ENCODE measurements at regions not wholly inside any gene's neighbourhood (a gene's known extent, or its start where the extent isn't known, plus 50 kb on each side); places are given as distances from the start of the nearest gene placed in this dataset.

- ChIA-PET CTCF (no interaction called here), POLR2A (no interaction called here)
- H3K27ac ChIP-seq (ENCODE audit: extremely low read depth, low read depth, low read length), result no peak overlapping the region
- H3K4me1 ChIP-seq (ENCODE audit: control insufficient read depth, insufficient read depth, low read length), result peaks cover 31% of the 10 kb centered on the region
- no peaks in the 10 kb centered on the region for H3K36me3 ChIP-seq (ENCODE audit: control insufficient read depth in 2 of 2, insufficient read depth in 1 of 2, low read length in 2 of 2)
- no peaks in the 10 kb centered on the region for H3K9me3 ChIP-seq (ENCODE audit: control insufficient read depth, insufficient read depth, low read depth, low read length)
- no peak overlapping the region for H3K4me3 ChIP-seq (ENCODE audit: low read depth, low read length)
- TF ChIP-seq ZBTB44 (tag by site-specific recombination; IDR thresholded peaks at IDR 0.05) (no peak), ZNF341 (tag by site-specific recombination; IDR thresholded peaks at IDR 0.05; ENCODE audit: low read depth) (no peak), ZNF114 (tag by site-specific recombination; IDR thresholded peaks at IDR 0.05) (no peak), ZNF10 (tag by site-specific recombination; IDR thresholded peaks at IDR 0.05) (no peak)
These were observed 208.5 kb downstream of the PTEN start for GRCh38 chr10:88071879-88072278.

- ChIA-PET CTCF (no interaction called here), POLR2A (no interaction called here)
- H3K27ac ChIP-seq (ENCODE audit: extremely low read depth, low read depth, low read length), result no peak overlapping the region
- no peak for TF ChIP-seq ZNF776 (tag by site-specific recombination; IDR thresholded peaks at IDR 0.05; ENCODE audit: borderline replicate concordance)
- TF ChIP-seq ZNF777 (tag by site-specific recombination; IDR thresholded peaks at IDR 0.05; ENCODE audit: borderline replicate concordance), result no peak
- TF ChIP-seq ZBTB48 (tag by site-specific recombination; IDR thresholded peaks at IDR 0.05), result no peak
- TF ChIP-seq PRDM10 (tag by site-specific recombination; IDR thresholded peaks at IDR 0.05), result no peak
- no peak for TF ChIP-seq ZNF423 (tag by site-specific recombination; IDR thresholded peaks at IDR 0.05)
- TF ChIP-seq KLF9 (tag by site-specific recombination; IDR thresholded peaks at IDR 0.05; ENCODE audit: low read depth), result no peak
- TF ChIP-seq BCL11A (tag by site-specific recombination; IDR thresholded peaks at IDR 0.05; ENCODE audit: low read depth), result no peak
- no peak for TF ChIP-seq ZNF571 (tag by site-specific recombination; IDR thresholded peaks at IDR 0.05)
- no peak for TF ChIP-seq ZNF155 (tag by site-specific recombination; IDR thresholded peaks at IDR 0.05)
- no peak for TF ChIP-seq ZBTB1 (tag by site-specific recombination; IDR thresholded peaks at IDR 0.05)
- TF ChIP-seq ZFP69B (tag by site-specific recombination; IDR thresholded peaks at IDR 0.05), result no peak
- no peak for TF ChIP-seq TSHZ1 (tag by site-specific recombination; IDR thresholded peaks at IDR 0.05; ENCODE audit: borderline replicate concordance)
- no peak for TF ChIP-seq ZNF704 (tag by site-specific recombination; IDR thresholded peaks at IDR 0.05)
- no peak for TF ChIP-seq ZNF112 (tag by site-specific recombination; IDR thresholded peaks at IDR 0.05)
- TF ChIP-seq ZNF354C (tag by site-specific recombination; IDR thresholded peaks at IDR 0.05; ENCODE audit: borderline replicate concordance, low read depth), result no peak
- TF ChIP-seq ZNF48 (tag by site-specific recombination; IDR thresholded peaks at IDR 0.05), result no peak
- H3K4me3 ChIP-seq (ENCODE audit: low read depth, low read length), result no peak overlapping the region
- H3K4me1 ChIP-seq (ENCODE audit: control insufficient read depth, insufficient read depth, low read length), result peaks cover 44% of the 10 kb centered on the region
- H3K9me3 ChIP-seq (ENCODE audit: control insufficient read depth, insufficient read depth, low read depth, low read length), result no peaks in the 10 kb centered on the region
- H3K36me3 ChIP-seq (ENCODE audit: control insufficient read depth in 2 of 2, insufficient read depth in 1 of 2, low read length in 2 of 2), result no peaks in the 10 kb centered on the region
These were observed 210.3 kb downstream of the PTEN start for GRCh38 chr10:88073682-88074081.
